A549 (cell line): ENCODE measurements at regions not wholly inside any gene's neighbourhood (a gene's known extent, or its start where the extent isn't known, plus 50 kb on each side); places are given as distances from the start of the nearest gene placed in this dataset.
A peak's percentile ranks its signal among the peaks of the same experiment; 100 is the strongest.

ENCODE experiments used
- ATAC-seq, 2 experiments: fragments of 200-7000 bp in 1 of 2; fragments of >200 bp in 1 of 2; cut with Nextera tagmentation in 1 of 2; cut with Tn5 transposase in 1 of 2; 3 replicates each; pipeline versions ENCODE4 v1.8.0 to v1.9.1; 2018 to 2020; ENCODE audit warnings: mild to moderate bottlenecking in 1 of 2, moderate library complexity in 1 of 2
- CTCF ChIA-PET: fragments of 300-600 bp; sonication (Branson Sonifier 250); formaldehyde crosslinking; extraction: SDS; loops from one replicate; lab custom pipeline; 2021; ENCODE audit warnings: antibody characterized with exemption, inconsistent platforms; lab: Yijun Ruan, JAX
- POLR2A ChIA-PET: fragments of 350-600 bp; formaldehyde crosslinking; extraction: SDS; loops from one replicate; lab custom pipeline; 2021; ENCODE audit warnings: antibody characterized with exemption, inconsistent platforms; lab: Yijun Ruan, JAX
- DNase-seq, 2 experiments: peaks; one replicate each; pipeline versions ENCODE4 v3.0.0 to v3.0.0-alpha.2; 2011 to 2016; ENCODE audit warnings: low read depth in 1 of 2, low spot score in 1 of 2
- FAIRE-seq: peaks from 2 replicates; lab custom pipeline; 2011; peaks lifted over from hg19 to GRCh38; lab: Jason Lieb, UNC
- H3K27ac ChIP-seq, 2 experiments: fragments of >200 bp; sonication (Bioruptor Twin); formaldehyde crosslinking; 3 replicates each; pipeline ENCODE4 v1.5.1; 2016 to 2017
- H3K4me1 ChIP-seq: fragments of >200 bp; sonication (Bioruptor Twin); formaldehyde crosslinking; 3 replicates; pipeline ENCODE4 v1.6.1; 2016
- H3K4me2 ChIP-seq: fragments of >200 bp; sonication (Bioruptor Twin); formaldehyde crosslinking; 3 replicates; pipeline ENCODE4 v1.6.1; 2016
- H3K4me3 ChIP-seq: fragments of >200 bp; sonication (Bioruptor Twin); formaldehyde crosslinking; 3 replicates; pipeline ENCODE4 v1.5.1; 2016
- H3K9me3 ChIP-seq: fragments of >200 bp; sonication (Bioruptor Twin); formaldehyde crosslinking; 3 replicates; pipeline ENCODE4 v1.6.1; 2016
- CHD2 ChIP-seq: fragments of 150-350 bp; IDR thresholded peaks from 2 replicates; pipeline ENCODE4 v1.6.1; 2014; ENCODE audit warnings: low read length; ENCODE audit not compliant: partially characterized antibody
- FOSL2 ChIP-seq, 2 experiments: fragments of 450-650 bp in 1 of 2; fragments of >200 bp in 1 of 2; sonication (Bioruptor Twin) in 1 of 2; formaldehyde crosslinking; IDR thresholded peaks; 2 replicates each; pipeline versions ENCODE4 v1.5.0 to v1.6.1; 2016 to 2020; ENCODE audit warnings: mild to moderate bottlenecking in 1 of 2, moderate library complexity in 1 of 2
- FOXS1 ChIP-seq: fragments of 250-450 bp; sonication (Bioruptor Pico); IDR thresholded peaks from 2 replicates; pipeline ENCODE4 v1.5.0; 2020; ENCODE audit warnings: mild to moderate bottlenecking, moderate library complexity
- JUNB ChIP-seq: fragments of >200 bp; sonication (Bioruptor Twin); formaldehyde crosslinking; IDR thresholded peaks from 2 replicates; pipeline ENCODE4 v1.6.1; 2016
- KDM1A ChIP-seq: fragments of 200-600 bp; sonication (generic); IDR thresholded peaks from 2 replicates; pipeline ENCODE4 v1.6.1; 2016; ENCODE audit warnings: low read depth, mild to moderate bottlenecking
- RAD21 ChIP-seq, 2 experiments: fragments of >200 bp in 1 of 2; sonication (Bioruptor Twin) in 1 of 2; formaldehyde crosslinking in 1 of 2; IDR thresholded peaks in 1 of 2; conservative IDR thresholded peaks in 1 of 2; 2 replicates in 1 of 2; 3 replicates in 1 of 2; pipeline ENCODE4 v1.6.1; 2012 to 2018; ENCODE audit warnings: inconsistent platforms in 1 of 2
- SMC3 ChIP-seq: fragments of >200 bp; sonication (Bioruptor Twin); formaldehyde crosslinking; IDR thresholded peaks from 3 replicates; pipeline ENCODE4 v1.6.1; 2018; ENCODE audit warnings: inconsistent platforms
- WGBS: methylation state at CpG from one replicate; pipeline ENCODE4 v1.1.6; 2017; ENCODE audit errors: missing lambda C conversion rate; 5-methylcytosine and 5-hydroxymethylcytosine counted together
- TF ChIP-seq, protein P1 (sequence below): fragments of 200-600 bp; sonication (generic); IDR thresholded peaks from 2 replicates; pipeline ENCODE4 v1.6.1; 2016; ENCODE audit warnings: antibody characterized with exemption, mild to moderate bottlenecking, moderate library complexity
- TF ChIP-seq, protein P2 (sequence below): fragments of 150-350 bp; IDR thresholded peaks from 2 replicates; pipeline ENCODE4 v1.6.1; 2014; ENCODE audit warnings: low read depth, mild to moderate bottlenecking, low read length
- TF ChIP-seq, protein P3 (sequence below): fragments of >200 bp; sonication (Bioruptor Twin); formaldehyde crosslinking; IDR thresholded peaks from 3 replicates; pipeline ENCODE4 v1.6.1; 2016
- TF ChIP-seq, protein P4 (sequence below): fragments of >200 bp; sonication (Bioruptor Twin); formaldehyde crosslinking; IDR thresholded peaks from 3 replicates; pipeline ENCODE4 v1.5.1; 2016

DNA sequence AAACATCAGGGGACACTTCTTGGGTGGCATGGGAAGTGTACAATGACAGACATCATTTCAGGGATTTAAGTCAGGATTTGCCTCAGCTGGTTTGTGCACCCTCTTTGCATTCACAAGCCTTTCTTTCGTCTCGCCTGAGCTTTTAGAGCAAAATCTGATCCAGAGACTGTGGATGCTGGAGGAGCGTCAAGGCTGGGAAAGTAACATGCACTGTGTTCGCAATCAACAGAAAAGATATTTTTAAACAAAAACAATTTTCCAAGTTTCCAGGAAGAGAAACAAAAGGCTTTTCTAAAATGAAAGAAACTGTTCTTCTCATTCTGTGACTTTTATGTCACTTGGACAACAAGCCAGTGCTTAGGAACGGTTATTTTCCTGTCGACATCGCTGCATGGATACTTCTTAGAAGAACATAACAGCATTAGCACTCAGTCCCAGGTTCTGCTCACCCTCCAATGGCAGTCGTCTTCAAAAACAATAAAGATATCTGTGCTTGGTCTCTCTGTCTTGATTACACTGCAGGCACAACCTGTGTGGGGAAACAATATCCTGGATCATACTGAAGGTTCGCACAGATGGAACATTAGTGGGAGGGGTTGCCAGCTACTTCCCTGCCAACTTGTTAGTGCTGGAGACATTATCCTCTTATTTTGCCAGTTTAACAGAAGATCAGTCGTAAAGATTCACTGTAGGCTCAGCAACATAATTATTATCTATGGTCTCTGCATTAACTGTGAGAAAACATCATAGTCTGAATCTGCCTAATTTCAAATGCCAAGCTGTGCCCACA lies 403.3 kb upstream of the ATP2B1 start (continued):
- TF ChIP-seq, protein P1, sequence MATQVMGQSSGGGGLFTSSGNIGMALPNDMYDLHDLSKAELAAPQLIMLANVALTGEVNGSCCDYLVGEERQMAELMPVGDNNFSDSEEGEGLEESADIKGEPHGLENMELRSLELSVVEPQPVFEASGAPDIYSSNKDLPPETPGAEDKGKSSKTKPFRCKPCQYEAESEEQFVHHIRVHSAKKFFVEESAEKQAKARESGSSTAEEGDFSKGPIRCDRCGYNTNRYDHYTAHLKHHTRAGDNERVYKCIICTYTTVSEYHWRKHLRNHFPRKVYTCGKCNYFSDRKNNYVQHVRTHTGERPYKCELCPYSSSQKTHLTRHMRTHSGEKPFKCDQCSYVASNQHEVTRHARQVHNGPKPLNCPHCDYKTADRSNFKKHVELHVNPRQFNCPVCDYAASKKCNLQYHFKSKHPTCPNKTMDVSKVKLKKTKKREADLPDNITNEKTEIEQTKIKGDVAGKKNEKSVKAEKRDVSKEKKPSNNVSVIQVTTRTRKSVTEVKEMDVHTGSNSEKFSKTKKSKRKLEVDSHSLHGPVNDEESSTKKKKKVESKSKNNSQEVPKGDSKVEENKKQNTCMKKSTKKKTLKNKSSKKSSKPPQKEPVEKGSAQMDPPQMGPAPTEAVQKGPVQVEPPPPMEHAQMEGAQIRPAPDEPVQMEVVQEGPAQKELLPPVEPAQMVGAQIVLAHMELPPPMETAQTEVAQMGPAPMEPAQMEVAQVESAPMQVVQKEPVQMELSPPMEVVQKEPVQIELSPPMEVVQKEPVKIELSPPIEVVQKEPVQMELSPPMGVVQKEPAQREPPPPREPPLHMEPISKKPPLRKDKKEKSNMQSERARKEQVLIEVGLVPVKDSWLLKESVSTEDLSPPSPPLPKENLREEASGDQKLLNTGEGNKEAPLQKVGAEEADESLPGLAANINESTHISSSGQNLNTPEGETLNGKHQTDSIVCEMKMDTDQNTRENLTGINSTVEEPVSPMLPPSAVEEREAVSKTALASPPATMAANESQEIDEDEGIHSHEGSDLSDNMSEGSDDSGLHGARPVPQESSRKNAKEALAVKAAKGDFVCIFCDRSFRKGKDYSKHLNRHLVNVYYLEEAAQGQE: no peak
- no peak for TF ChIP-seq KDM1A

DNA sequence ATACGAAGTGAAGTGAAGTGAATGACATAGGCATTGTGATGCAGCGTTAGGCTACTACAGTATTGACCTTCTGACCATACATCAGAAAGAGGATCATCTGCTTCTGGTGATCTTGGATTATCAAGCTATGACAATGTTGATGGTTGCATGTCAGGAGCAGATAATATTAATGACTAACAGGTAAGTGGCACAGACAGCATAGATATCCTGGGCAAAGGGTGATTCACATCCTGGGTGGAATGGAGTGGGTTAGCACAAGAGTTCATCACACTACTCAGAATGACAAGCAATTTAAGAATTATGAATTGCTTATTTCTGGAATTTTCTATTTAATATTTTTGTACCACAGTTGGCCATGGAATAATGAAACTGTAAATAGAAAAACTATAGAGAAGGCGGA lies 397.9 kb upstream of the ATP2B1 start:
- CTCF ChIA-PET: interaction anchor here (1.1 kb wide), 1 partner anchor 78 kb away, joined by 3 read pairs; no protein-coding TSS in a partner anchor
- Histone ChIP-seq H3K4me1 (peaks cover 18% of the 10 kb centered on the region), H3K4me3 (no peak overlapping the region), H3K4me2 (peak overlapping the region; percentile 20; the same call in 1 of the 3 replicates), H3K27ac (no peak overlapping the region), H3K9me3 (no peaks in the 10 kb centered on the region)
- POLR2A ChIA-PET: no interaction called here
- FAIRE-seq (no peak), ATAC-seq (peak; percentile 47 to 58; a peak in 2 of 6 replicates), DNase-seq (no peak)
- TF ChIP-seq JUNB (peak; percentile 36; the same call in 1 of the 2 replicates), FOXS1 (no peak), CHD2 (no peak)
- TF ChIP-seq, protein P2, sequence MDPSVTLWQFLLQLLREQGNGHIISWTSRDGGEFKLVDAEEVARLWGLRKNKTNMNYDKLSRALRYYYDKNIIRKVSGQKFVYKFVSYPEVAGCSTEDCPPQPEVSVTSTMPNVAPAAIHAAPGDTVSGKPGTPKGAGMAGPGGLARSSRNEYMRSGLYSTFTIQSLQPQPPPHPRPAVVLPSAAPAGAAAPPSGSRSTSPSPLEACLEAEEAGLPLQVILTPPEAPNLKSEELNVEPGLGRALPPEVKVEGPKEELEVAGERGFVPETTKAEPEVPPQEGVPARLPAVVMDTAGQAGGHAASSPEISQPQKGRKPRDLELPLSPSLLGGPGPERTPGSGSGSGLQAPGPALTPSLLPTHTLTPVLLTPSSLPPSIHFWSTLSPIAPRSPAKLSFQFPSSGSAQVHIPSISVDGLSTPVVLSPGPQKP: no peak
- 60% methylated on average over 3 of the region's 3 CpGs for WGBS

DNA sequence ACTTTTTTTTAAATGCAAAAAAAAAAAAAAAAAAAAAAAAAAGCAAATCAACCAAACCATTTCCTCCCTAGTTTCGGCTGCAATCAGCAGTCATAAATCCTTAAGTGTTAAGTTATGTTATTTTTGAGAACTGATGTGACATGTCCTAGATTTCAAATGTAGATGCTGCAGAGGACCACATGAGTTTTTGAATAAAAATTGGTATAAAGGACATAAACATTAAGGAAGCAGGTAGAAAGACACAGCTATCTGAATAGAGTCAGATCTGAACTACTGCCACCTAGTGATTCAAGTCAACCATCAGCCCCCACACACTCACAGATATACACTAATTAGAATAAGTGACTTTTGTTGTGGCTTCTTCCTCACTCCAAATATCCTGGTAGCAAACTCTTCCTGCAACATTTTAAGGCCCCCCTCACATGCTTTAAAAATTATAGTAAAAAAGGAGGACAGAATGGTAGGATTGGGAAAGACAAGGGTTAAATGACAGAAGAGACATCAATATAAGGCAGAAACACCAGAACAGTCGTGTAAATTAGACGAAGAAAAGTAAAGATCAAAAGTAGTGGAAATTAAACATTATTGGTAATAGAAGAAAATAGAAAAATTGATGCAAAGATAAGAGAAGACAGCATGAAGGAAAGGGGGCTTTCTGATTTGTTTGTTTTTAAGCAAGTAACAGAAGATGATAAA lies 394.5 kb upstream of the ATP2B1 start:
- Histone ChIP-seq H3K4me1 (peaks cover 42% of the 10 kb centered on the region), H3K4me2 (no peak overlapping the region), H3K27ac (no peak overlapping the region), H3K9me3 (no peaks in the 10 kb centered on the region), H3K4me3 (no peak overlapping the region)
- FAIRE-seq (no peak), DNase-seq (peak; percentile 18 to 61), ATAC-seq (peak; percentile 72 to 84; a peak in 4 of 6 replicates)
- ChIA-PET CTCF (interaction anchor here (0.7 to 3.3 kb wide), 7 partner anchors 25 to 560 kb away, joined by 3 to 12 read pairs (median 3); no protein-coding TSS in a partner anchor), POLR2A (interaction anchor here (1.0 to 1.1 kb wide), 2 partner anchors 12 to 394 kb away, joined by 4 read pairs; no protein-coding TSS in a partner anchor)
- WGBS: 90% methylated on average over 3 of the region's 3 CpGs
- TF ChIP-seq, protein P3, sequence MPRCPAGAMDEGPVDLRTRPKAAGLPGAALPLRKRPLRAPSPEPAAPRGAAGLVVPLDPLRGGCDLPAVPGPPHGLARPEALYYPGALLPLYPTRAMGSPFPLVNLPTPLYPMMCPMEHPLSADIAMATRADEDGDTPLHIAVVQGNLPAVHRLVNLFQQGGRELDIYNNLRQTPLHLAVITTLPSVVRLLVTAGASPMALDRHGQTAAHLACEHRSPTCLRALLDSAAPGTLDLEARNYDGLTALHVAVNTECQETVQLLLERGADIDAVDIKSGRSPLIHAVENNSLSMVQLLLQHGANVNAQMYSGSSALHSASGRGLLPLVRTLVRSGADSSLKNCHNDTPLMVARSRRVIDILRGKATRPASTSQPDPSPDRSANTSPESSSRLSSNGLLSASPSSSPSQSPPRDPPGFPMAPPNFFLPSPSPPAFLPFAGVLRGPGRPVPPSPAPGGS: no peak
- TF ChIP-seq FOSL2 (IDR thresholded peaks at IDR 0.05) (no peak), FOSL2 (CRISPR knock-in tag; IDR thresholded peaks at IDR 0.05) (no peak), RAD21 (conservative IDR thresholded peaks at IDR 0.05 in 1 of 2, IDR thresholded peaks at IDR 0.05 in 1 of 2) (peak; percentile 51 to 66), SMC3 (peak; percentile 59)
- TF ChIP-seq, protein P4, sequence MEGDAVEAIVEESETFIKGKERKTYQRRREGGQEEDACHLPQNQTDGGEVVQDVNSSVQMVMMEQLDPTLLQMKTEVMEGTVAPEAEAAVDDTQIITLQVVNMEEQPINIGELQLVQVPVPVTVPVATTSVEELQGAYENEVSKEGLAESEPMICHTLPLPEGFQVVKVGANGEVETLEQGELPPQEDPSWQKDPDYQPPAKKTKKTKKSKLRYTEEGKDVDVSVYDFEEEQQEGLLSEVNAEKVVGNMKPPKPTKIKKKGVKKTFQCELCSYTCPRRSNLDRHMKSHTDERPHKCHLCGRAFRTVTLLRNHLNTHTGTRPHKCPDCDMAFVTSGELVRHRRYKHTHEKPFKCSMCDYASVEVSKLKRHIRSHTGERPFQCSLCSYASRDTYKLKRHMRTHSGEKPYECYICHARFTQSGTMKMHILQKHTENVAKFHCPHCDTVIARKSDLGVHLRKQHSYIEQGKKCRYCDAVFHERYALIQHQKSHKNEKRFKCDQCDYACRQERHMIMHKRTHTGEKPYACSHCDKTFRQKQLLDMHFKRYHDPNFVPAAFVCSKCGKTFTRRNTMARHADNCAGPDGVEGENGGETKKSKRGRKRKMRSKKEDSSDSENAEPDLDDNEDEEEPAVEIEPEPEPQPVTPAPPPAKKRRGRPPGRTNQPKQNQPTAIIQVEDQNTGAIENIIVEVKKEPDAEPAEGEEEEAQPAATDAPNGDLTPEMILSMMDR: peak; percentile 57
